ENCODE measurements at regions not wholly inside any gene's neighbourhood (a gene's known extent, or its start where the extent isn't known, plus 50 kb on each side); places are given as distances from the start of the nearest gene placed in this dataset.

GRCh38 chrX:39820938-39821708, 276.6 kb downstream of the BCOR start:
- no peak for TF ChIP-seq CTCF (IDR thresholded peaks at IDR 0.05)
- ATAC-seq (ENCODE audit: low FRiP score) (peak; percentile 18), DNase-seq (ENCODE audit: low spot score) (no peak)

- TF ChIP-seq CTCF (IDR thresholded peaks at IDR 0.05): no peak
- ATAC-seq (ENCODE audit: low FRiP score) (no peak), DNase-seq (ENCODE audit: low spot score) (no peak)
Observed at GRCh38 chrX:39821709-39822095, 276.1 kb downstream of the BCOR start.

GRCh38 chrX:39822133-39822748, 275.5 kb downstream of the BCOR start:
- TF ChIP-seq CTCF (IDR thresholded peaks at IDR 0.05): no peak
- DNase-seq (ENCODE audit: low spot score): no peak
- ATAC-seq (ENCODE audit: low FRiP score): no peak

- DNase-seq (ENCODE audit: low spot score) (no peak), ATAC-seq (ENCODE audit: low FRiP score) (no peak)
- TF ChIP-seq CTCF (IDR thresholded peaks at IDR 0.05): no peak
Observed at GRCh38 chrX:39823424-39823823, 274.3 kb downstream of the BCOR start.

- DNase-seq (ENCODE audit: low spot score) (no peak), ATAC-seq (ENCODE audit: low FRiP score) (no peak)
- TF ChIP-seq CTCF (IDR thresholded peaks at IDR 0.05): no peak
Observed at GRCh38 chrX:39823854-39824253, 273.9 kb downstream of the BCOR start.

GRCh38 chrX:39826813-39827543, 270.8 kb downstream of the BCOR start:
- no peak for TF ChIP-seq CTCF (IDR thresholded peaks at IDR 0.05)
- DNase-seq (ENCODE audit: low spot score): no peak
- ATAC-seq (ENCODE audit: low FRiP score): no peak
